ENCODE measurements at regions not wholly inside any gene's neighbourhood (a gene's known extent, or its start where the extent isn't known, plus 50 kb on each side); places are given as distances from the start of the nearest gene placed in this dataset.

DNA sequence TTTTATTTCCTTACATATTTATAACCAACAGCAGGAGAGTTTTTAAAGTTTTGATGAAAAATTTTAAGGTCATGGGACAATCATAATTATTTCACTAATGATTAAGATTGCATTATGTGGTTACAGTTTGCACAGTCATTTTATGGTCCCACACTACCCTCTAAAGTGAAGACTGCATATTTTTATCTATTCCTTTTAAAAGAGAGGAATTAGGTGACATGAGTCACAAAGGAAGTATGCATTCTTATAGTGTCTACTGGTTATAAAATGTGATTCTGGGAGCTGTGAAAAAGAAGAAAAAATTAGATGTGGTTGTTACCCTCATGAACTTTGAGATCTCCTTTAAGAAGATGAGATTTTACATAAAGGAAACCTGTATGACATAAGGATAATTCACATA is 87.9 kb upstream of the GRIA1 start:
- no peak overlapping the region for H3K4me2 ChIP-seq (ENCODE audit: control insufficient read depth, insufficient read depth)

More for the DNA sequence above, 87.9 kb upstream of the GRIA1 start:
- Histone ChIP-seq H3K4me3 (no peak overlapping the region), H3K9me3 (replicated peaks; ENCODE audit: control insufficient read depth, insufficient read depth, low read length) (no peaks in the 10 kb centered on the region), H4K20me1 (ENCODE audit: control insufficient read depth, insufficient read depth) (no peaks in the 10 kb centered on the region), H3K79me2 (ENCODE audit: control insufficient read depth, insufficient read depth, low read length) (no peaks in the 10 kb centered on the region), H3K9ac (ENCODE audit: control insufficient read depth, insufficient read depth, low read length) (no peak overlapping the region), H3K27me3 (replicated peaks in 1 of 2; ENCODE audit: control insufficient read depth in 2 of 2, insufficient read depth in 2 of 2, low read length in 1 of 2) (no peaks in the 10 kb centered on the region), H3K27ac (ENCODE audit: control insufficient read depth, insufficient read depth) (no peak overlapping the region), H3K4me1 (ENCODE audit: control insufficient read depth, insufficient read depth, low read length) (no peaks in the 10 kb centered on the region), H2AFZ (ENCODE audit: control insufficient read depth, low read depth, low read length) (no peak overlapping the region), H3K36me3 (ENCODE audit: control insufficient read depth in 2 of 2, insufficient read depth in 2 of 2, low read length in 1 of 2) (no peaks in the 10 kb centered on the region)
- BruUV-seq (replicated peaks): no TSS peak
- no peak for ATAC-seq
- no peak for DNase-seq (ENCODE audit: low read depth, low spot score)
- ChIA-PET SMC1A (ENCODE audit: uncharacterized antibody, unreplicated experiment) (interaction anchor here (0.6 kb wide), 1 partner anchor 173 kb away, joined by 3 read pairs; no protein-coding TSS in a partner anchor), POLR2A (no interaction called here), RAD21 (ENCODE audit: unreplicated experiment) (no interaction called here), CTCF (no interaction called here)
- TF ChIP-seq SPI1 (IDR thresholded peaks at IDR 0.05; ENCODE audit: borderline replicate concordance, insufficient read depth, low read depth, low read length) (no peak), NKRF (conservative IDR thresholded peaks at IDR 0.05) (no peak), SMC3 (IDR thresholded peaks at IDR 0.05; ENCODE audit: borderline replicate concordance, low read length) (no peak), MYB (IDR thresholded peaks at IDR 0.05; ENCODE audit: borderline replicate concordance, low read depth, low read length) (no peak), BHLHE40 (IDR thresholded peaks at IDR 0.05; ENCODE audit: borderline replicate concordance in 1 of 2, low read depth in 2 of 2, low read length in 1 of 2) (no peak), YBX1 (IDR thresholded peaks at IDR 0.05) (no peak), HCFC1 (IDR thresholded peaks at IDR 0.05; ENCODE audit: low read length) (no peak), NFYA (IDR thresholded peaks at IDR 0.05; ENCODE audit: borderline replicate concordance, low read depth, low read length) (no peak), IRF5 (IDR thresholded peaks at IDR 0.05; ENCODE audit: borderline replicate concordance) (no peak), MTA2 (IDR thresholded peaks at IDR 0.05; ENCODE audit: low read depth) (no peak), RAD51 (IDR thresholded peaks at IDR 0.05) (no peak), RB1 (IDR thresholded peaks at IDR 0.05; ENCODE audit: borderline replicate concordance) (no peak), LARP7 (IDR thresholded peaks at IDR 0.05) (no peak), E2F8 (IDR thresholded peaks at IDR 0.05; ENCODE audit: low read depth, partially characterized antibody) (no peak)
- TF ChIP-seq, protein P1, sequence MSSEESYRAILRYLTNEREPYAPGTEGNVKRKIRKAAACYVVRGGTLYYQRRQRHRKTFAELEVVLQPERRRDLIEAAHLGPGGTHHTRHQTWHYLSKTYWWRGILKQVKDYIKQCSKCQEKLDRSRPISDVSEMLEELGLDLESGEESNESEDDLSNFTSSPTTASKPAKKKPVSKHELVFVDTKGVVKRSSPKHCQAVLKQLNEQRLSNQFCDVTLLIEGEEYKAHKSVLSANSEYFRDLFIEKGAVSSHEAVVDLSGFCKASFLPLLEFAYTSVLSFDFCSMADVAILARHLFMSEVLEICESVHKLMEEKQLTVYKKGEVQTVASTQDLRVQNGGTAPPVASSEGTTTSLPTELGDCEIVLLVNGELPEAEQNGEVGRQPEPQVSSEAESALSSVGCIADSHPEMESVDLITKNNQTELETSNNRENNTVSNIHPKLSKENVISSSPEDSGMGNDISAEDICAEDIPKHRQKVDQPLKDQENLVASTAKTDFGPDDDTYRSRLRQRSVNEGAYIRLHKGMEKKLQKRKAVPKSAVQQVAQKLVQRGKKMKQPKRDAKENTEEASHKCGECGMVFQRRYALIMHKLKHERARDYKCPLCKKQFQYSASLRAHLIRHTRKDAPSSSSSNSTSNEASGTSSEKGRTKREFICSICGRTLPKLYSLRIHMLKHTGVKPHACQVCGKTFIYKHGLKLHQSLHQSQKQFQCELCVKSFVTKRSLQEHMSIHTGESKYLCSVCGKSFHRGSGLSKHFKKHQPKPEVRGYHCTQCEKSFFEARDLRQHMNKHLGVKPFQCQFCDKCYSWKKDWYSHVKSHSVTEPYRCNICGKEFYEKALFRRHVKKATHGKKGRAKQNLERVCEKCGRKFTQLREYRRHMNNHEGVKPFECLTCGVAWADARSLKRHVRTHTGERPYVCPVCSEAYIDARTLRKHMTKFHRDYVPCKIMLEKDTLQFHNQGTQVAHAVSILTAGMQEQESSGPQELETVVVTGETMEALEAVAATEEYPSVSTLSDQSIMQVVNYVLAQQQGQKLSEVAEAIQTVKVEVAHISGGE (CRISPR knock-in tag; IDR thresholded peaks at IDR 0.05): no peak
- in situ Hi-C loops (cut with MboI): no loop called here
- no peak for FAIRE-seq
- intact Hi-C loops (cut with micrococcal nuclease; ENCODE audit: unreplicated experiment): no loop called here
